Erythroblast (primary cell): ENCODE measurements at regions not wholly inside any gene's neighbourhood (a gene's known extent, or its start where the extent isn't known, plus 50 kb on each side); places are given as distances from the start of the nearest gene placed in this dataset.

Experiments
- DNase-seq, 2 experiments: peaks; one replicate each; lab custom pipeline; 2025; lab: John Stamatoyannopoulos, UW
- GATA1 ChIP-seq: IDR thresholded peaks from 2 replicates; pipeline ENCODE4 v1.6.1; 2011; ENCODE audit warnings: low read depth, mild to moderate bottlenecking, control low read depth, low read length, moderate library complexity
- POLR2A ChIP-seq: IDR thresholded peaks from 2 replicates; pipeline ENCODE4 v1.6.1; 2011; ENCODE audit warnings: mild to moderate bottlenecking, low read length

DNA sequence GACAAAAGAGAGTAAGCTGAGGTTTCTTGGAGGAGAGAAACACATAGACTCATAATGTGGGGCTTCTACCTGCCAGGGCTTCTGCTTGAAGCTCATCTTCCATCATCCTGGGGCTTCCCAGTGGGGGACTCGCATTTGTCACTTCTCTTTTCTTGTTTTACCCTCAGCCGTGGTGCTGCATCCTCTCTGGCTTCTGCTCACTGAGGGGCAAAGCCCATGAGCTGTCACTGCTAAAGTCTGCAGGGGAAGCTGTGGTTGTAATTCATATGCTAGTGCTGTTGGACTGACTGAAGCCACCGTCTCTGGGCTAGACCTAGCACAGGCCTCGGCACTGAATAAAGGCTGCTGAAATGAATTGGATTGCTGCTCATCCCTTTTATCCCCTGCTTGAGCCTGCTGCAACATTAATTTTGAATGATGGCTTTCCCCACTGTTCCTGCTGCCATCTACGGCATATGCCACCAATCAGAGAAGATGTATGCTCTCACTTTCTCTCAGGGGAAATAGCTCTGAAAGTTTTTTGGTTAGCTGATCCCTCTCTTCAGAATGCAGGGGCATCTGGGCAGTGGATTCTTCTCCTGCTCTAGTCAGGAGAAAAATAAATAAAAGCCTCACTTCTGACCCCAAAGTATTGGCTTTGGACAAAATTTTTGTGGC lies 568.4 kb upstream of the MAP3K7 start:
- DNase-seq, result no peak
- TF ChIP-seq POLR2A, result no peak
- TF ChIP-seq GATA1, result no peak

DNA sequence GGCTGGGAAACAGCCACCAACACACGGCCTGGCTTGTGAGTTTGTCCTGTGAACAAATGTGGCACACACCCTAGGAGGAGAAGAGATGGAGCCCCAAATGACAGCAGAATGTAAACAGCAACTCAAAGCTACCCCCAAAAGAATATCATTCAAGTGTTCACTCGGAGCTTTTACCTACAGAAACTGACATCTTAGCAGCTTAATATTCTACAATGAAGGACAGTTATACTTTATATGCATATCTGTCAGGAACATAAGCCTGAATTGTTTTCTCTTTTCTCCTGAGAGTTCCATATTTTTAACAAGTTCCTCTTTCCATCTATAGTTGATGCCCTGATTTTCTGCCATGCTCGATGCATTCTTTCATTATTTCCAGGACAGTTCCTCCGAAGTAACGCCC lies 566.0 kb upstream of the MAP3K7 start:
- DNase-seq, result no peak
- no peak for TF ChIP-seq POLR2A

DNA sequence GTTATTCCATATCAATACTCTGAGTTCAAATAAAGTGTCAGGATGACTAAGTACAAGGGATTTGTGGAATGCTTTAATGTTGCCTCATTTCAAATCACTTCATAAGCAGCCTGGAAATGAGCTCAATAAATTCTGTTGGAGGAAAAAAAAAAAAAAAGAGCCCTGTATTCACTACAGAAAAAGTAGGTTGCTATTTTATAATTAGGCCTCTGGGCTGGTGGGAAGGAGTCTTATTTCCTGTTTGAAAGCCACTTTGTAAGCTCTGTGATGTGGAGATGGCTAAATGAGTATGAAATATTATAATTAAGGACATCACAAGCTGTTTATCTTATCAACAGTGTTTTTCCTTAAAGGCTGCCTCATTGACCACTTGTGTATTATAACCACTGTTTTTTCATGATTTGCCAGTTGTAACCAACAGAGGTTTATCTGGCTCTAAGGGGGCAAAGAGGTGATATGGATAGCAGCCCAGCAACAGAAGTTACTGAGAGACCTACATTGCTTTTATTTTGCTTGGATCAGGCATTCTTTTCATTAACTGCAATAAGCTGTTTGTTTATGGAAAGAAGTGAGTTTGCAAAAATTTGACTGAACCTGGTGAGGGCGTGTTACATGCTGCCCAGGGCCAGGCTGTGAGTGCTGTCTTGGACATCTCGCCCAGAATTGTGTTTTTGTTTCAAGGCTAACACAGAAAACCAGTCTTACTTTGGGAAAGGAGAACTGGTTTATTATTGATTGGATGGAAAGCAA lies 563.3 kb upstream of the MAP3K7 start:
- TF ChIP-seq POLR2A (no peak), GATA1 (no peak)
- DNase-seq, result no peak

DNA sequence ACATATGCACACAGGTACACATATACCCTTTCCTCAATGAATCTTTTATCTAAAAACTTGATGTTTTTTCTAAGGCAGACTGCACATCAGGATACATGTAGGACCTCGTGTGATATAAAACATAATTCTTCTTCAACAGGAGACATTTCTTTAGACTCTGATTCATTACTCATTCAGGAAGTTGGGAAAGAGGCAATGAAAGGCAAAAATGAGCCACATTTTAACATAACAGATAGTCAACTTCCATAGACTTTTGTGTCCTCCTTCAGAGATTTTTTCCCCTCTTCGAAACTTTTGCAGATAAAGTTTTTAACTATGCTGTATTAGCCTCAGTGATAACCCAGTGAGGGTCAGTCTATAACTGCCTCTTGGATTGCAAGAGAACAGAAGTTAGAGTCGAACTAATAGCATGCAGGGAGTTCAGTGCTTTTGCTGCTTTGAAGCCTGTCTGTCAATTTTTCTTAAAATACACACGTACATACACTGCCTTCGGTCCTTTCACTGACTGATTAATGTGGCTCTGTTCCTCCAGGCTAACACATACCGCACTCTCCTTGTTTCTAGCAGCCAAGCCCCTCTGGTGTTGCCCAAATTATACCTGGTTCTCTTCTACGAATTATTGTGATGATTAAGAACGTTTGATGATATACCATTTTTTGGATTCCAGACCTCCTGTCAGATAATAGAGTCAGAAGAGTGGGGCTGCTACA lies 562.5 kb upstream of the MAP3K7 start:
- DNase-seq, result no peak
- TF ChIP-seq GATA1, result no peak
- TF ChIP-seq POLR2A, result no peak

DNA sequence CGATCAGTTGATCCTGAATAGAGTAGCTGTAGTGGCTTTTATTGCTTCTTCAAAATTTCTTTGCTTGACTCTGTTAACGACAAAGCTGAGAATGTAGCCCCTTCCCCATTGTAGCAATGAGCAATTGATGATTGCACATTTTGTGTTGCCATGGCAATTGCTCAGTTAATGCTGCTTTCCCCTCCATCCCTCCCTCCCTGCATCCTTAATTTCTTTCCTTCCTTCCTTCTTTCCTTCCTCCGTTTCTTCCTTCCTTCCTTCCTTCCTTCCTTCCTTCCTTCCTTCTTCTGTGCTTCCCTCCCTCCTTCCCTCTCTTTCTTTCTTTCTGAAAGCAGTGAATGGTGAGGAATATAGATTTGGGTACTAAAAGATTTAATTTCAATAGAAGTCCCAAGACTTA lies 557.3 kb upstream of the MAP3K7 start:
- TF ChIP-seq GATA1, result no peak
- TF ChIP-seq POLR2A, result no peak
- no peak for DNase-seq

DNA sequence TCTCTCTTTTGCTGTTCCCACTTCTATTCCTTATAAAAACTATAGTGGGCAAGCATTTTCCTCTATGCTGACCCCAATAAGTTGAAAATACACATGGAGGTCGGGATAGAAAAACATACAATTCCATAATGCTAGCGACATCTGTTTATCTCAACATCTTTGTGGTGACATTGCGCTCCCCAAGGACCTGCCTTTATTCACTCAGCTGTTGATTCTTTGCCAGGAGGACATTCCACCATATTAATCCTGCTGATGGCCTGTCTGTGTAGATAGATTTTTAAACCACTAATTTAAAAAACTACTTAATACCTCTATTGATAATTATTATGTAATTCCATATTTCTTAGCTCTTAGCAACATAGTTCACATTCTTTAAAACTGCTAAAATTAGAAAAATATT lies 555.3 kb upstream of the MAP3K7 start:
- no peak for DNase-seq
- no peak for TF ChIP-seq GATA1
- no peak for TF ChIP-seq POLR2A

DNA sequence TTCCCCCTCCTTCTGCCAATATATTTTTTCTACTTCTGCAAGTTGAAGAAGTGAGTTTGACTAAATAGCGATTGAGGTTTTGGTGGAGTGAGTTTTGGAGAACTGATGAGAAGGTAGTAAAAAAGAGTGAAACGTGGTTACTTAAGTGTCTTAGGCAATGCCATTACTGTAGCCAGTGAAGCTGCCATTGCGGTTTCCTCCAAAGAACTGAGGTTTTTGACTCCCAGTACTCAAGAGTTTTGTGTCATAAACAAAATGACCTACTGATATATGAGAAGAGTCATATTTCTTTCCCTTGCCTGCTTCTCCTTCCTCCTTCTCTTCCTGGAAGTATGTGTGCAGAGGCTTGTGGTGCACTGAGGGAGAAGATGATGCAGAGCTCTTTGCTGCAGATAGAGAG lies 554.5 kb upstream of the MAP3K7 start:
- no peak for TF ChIP-seq POLR2A
- no peak for TF ChIP-seq GATA1
- no peak for DNase-seq

DNA sequence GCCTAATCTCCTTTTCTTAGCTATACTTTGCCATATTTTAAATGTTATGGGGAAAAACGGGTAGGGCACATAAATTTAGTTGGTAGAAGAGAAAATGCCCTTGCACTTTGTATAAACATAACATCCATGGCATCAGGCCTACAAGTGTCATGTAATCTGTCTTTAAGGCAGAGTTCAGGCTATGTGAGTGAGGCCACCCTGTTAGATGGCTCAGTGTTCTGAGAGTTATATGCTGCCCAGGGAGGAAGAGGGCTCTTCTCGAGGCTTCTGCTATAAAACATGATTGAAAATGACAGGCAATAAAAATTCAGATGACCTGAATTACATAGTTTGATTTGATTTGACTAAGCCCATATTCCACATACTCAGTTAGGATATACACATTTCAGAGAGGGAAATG lies 553.6 kb upstream of the MAP3K7 start:
- TF ChIP-seq GATA1 (no peak), POLR2A (no peak)
- DNase-seq, result no peak

DNA sequence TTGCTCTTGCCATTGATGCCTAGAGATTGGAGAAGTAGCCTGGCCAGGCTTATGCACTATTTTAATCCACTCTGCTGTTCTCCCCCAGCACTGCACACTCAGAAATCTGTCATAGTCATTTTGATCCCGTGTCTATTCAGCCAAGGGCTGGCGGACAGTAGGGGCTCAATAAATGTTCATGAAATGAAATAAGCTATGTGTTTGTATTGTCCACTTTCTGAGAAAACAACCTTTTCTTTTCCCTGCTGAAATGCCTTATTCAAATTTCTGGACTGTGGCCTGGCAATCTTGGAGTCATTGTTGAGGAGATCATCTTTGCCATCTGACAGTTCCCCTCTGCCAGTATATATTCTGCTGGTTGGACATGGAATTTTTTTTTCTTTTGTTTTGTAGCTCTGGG lies 550.4 kb upstream of the MAP3K7 start:
- TF ChIP-seq GATA1 (no peak), POLR2A (no peak)
- no peak for DNase-seq

DNA sequence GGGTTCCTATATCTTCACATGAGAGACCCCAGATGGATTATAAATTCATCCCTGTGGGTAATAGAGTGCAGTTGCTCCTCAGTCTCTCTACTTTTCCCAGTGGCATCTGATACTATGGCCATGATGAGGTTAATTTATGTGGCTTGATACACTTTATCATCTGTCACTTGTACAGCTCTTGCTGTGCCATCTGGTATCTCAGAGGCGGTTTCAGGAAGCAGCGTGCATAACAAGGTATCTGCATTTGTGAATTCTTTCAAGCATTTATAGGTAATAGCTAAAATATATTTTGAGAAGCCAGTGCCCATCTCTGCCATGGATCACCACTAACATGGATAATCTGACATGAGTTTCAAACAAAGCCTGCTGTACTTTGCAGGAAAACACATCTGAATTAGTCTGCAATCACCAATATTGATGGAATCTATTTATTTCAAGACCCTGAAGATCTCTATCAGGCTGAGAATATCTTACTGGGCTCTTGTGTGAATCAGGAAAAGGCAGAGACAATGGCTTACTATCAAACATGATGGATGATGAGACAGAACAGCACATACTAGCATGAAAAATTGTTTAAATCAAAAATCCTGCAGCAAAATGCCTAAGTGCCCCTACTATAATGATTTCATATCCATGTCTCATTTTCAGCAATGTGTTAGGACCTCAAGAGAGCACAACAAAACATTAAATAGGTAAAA lies 548.7 kb upstream of the MAP3K7 start:
- no peak for DNase-seq
- TF ChIP-seq GATA1 (no peak), POLR2A (no peak)

DNA sequence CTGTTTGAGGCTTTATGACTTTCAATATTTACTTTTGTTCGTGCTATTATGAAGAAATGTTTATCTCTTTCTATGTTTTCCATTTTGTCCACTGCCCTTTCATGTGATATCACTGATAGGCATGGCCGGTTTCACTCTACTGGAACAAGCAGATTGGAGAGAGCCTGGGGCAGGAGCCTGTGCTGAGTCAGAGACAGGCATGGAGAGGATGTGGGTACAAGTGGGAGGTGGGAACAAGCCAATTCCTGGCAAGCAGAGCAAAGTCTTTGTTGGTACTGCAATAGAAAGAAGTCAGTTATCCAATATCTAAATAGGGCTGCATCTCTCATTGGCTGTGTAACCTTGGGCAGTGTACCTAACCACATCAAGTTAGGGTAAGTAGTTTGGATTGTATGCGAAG lies 545.6 kb upstream of the MAP3K7 start:
- no peak for TF ChIP-seq POLR2A
- TF ChIP-seq GATA1, result no peak
- no peak for DNase-seq

DNA sequence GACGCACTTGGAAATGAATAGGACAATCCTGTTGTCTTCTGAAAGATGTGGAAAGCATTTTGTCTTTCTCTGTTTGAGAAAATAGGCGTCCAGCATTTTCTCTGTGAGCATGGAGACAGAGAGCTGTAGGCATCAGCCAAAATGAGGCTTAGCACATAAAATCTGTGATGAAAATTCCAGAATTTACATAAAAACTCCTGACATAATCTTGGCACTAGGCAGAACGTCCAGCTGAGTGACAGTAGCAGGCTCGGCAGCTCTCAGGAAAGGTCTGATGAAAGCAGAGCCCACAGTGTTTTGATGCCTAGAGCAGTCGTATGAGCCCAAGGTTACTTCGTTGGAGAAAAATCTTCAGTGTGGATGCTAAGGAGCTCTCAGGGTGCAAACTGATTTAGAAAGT lies 543.3 kb upstream of the MAP3K7 start:
- DNase-seq, result no peak
- no peak for TF ChIP-seq POLR2A
- no peak for TF ChIP-seq GATA1

DNA sequence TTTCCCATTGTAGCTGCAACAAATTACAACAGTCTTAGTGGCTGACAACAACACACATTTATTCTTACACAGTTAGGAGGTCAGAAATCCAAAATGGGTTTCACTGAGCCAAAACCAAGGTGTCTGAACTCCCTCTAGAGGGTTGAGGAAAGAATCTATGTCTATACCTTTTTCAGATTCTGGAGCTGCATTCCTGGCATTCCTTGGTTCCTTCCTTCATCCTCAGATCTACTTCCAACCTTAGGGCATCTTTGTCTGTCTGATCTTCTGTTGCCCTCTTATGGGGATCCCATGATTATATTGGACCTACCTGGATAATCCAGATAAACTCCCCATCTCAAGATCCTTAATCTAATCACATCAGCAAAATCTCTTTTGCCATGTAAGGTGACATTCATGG lies 540.9 kb upstream of the MAP3K7 start:
- no peak for DNase-seq
- no peak for TF ChIP-seq POLR2A
- TF ChIP-seq GATA1, result no peak

DNA sequence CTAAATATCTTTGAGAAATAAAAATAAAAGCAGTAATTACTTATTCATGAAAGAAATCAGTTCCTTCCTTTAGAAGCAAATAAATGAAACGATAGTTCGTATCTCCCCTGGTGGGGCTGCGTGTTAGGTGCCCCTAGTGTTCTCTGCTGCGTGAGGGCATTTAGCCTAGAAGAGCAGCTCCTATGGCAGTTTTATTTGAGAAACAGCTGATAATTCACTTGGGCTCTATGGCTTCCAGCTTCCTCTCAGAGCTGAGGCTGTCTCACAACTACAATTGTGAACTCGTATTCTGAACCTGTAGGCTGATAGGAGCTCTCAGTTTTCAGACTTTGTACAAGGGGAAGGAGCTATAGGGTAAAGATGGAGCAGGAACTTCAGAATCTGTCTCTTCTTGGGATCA lies 540.0 kb upstream of the MAP3K7 start:
- no peak for DNase-seq
- TF ChIP-seq POLR2A, result no peak
- no peak for TF ChIP-seq GATA1

DNA sequence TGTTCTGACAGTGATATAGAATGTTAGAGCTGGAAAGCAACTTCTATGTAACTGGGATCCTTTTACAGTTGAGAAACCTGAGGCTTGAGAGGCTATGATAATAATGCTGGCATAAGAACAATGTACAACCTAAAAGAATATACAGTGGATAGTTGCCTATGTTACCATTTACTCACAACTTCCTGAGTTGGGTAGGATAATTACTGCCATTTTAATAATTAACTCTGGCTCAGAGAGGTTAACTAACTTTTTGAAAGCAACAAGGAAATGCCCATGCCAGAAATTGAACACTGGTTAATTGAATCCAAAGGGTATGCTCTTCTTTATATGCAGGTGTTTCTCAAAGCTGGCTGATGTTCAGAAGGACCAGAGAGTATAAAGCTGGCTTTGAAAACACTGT lies 530.7 kb upstream of the MAP3K7 start:
- DNase-seq, result no peak
- TF ChIP-seq POLR2A, result no peak
- TF ChIP-seq GATA1, result no peak
